NCI-H128 (cell line): ENCODE measurements at regions not wholly inside any gene's neighbourhood (a gene's known extent, or its start where the extent isn't known, plus 50 kb on each side); places are given as distances from the start of the nearest gene placed in this dataset.

Source experiments
- DNase-seq: peaks from one replicate; lab custom pipeline; 2025; ENCODE audit not compliant: unreplicated experiment; lab: John Stamatoyannopoulos, UW

- DNase-seq = no peak
These were observed 102.7 kb upstream of the SLC22A23 start for GRCh38 chr6:3559561-3559960.

- DNase-seq = no peak
These were observed 100.5 kb upstream of the SLC22A23 start for GRCh38 chr6:3557336-3557735.

DNA sequence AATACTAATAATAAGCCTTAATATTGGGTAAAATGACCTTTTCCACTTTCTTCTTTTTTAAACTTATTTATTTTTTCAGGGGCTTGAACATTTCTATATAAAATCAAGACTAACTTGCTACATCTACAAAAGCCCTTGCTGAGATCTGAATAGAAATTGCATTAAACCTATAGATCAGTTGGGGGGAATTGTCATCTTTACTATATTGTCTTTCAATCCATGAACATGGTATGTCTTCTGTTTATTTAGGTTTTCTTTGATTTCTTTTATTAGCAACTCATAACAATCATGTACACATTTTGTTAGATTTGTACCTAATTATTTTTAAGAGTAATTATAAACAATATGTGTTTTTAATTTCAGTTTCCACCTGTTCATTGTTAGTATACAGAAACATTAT, 96.4 kb upstream of the SLC22A23 start:
- DNase-seq = no peak

- DNase-seq = no peak
These were observed 95.1 kb upstream of the SLC22A23 start for GRCh38 chr6:3551716-3552511.

GRCh38 chr6:3549314-3549940, 92.6 kb upstream of the SLC22A23 start:
- DNase-seq = no peak

DNA sequence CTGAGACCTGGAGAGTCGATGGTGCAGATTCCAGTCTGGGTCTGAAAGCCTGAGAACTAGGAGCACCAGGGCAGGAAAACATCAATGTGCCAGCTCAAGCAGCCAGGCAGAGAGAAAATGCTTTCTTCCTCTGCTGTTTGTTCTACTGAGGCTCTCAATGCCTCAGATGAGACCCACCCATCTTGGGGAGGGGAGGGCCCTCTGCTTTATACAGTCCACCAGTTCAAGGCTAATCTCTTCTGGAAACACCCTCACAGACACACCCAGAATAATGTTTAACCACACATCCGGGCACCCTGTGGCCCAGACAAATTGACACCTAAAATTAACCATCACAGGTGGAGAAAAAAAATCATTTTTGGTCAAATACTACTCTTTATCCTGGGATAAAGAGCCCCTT, 89.3 kb upstream of the SLC22A23 start:
- DNase-seq = no peak

- no peak for DNase-seq
These were observed 88.3 kb upstream of the SLC22A23 start for GRCh38 chr6:3545156-3545555.

DNA sequence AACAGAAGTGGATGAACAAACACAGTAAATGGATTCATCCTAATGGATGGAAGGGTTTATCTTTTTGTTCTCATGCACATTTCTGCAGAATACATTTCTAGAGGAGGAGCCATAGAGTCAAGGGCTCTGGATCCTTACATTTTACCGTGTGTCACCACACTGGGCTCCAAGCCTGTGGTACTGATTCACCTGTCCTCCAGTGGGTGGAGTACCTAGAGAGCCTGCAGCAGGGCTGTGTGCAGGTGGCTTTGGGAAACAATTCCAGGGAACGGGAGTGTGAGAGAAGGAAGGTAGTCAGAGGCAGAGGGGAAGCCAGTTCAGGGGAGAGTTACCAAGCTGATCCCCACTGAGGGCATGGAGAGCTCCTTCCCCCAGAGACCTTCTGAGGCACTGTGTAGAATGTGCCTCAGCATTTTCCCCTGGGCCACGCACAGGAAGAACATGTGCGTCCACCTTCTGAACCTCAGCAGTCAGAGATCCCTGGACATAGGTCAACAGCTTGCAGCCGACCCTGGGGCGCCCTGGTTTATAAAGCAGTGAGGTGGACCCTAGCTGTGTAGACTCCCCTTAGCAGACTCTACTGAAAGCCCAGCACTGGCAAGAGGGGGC, 85.3 kb upstream of the SLC22A23 start:
- DNase-seq = no peak

- DNase-seq = no peak
These were observed 84.2 kb upstream of the SLC22A23 start for GRCh38 chr6:3541006-3541585.

- no peak for DNase-seq
These were observed 83.5 kb upstream of the SLC22A23 start for GRCh38 chr6:3540253-3540820.

- no peak for DNase-seq
These were observed 81.7 kb upstream of the SLC22A23 start for GRCh38 chr6:3538536-3538935.

DNA sequence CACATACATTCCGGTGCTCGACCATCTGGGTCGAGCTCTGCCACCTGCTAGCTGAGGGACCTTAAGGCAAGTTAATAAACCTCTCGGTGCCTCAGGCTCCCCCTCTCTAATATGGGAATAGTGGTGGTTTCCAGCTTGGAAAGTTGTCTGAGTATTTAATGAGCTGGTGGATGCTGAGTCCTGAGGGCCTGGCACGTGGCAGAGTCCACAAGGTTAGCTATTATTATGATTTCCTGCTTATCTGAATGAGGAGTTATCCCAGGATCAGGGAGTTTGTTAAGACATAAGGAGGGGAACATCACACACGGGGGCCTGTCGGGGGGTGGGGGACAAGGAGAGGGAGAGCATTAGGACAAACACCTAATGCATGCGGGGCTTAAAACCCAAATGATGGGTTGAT, 80.1 kb upstream of the SLC22A23 start:
- no peak for DNase-seq

- no peak for DNase-seq
These were observed 79.1 kb upstream of the SLC22A23 start for GRCh38 chr6:3535776-3536435.

DNA sequence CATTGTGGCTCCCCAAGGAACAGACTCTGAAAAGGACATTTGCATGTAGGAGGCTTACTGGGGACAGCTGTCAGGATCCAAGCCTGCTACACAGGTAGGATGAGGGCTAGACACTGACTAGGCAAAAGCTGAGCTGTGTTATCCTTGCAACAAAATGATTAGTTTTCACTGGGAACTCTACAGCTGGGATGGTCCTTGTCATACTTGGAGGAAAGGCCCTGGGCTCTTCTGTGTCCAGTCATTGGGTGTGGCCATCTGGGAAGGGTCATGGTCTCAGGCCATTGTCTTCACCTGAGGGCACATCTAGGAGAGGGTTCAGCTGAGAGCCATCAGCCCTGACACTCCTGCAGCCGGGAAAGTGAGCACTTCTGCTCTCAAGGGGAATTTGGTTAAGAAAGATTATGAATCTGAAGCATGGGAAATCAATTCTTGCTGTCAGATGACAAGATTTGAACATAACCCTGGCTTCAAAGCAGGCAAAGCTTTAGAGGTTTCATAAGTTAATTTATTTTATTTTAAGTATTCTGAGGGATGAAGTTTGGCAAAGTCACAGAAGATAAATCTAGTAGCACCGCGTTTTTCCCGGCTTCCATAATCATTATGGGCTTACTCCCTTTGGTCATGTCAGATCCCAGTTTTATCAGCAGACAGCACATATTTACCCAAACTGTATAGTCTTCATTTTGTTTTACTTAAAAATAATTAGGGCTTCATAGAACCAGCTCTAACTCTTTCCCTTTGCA, 78.4 kb upstream of the SLC22A23 start:
- no peak for DNase-seq

- no peak for DNase-seq
These were observed 77.7 kb upstream of the SLC22A23 start for GRCh38 chr6:3534599-3534998.

GRCh38 chr6:3533981-3534380, 77.1 kb upstream of the SLC22A23 start:
- no peak for DNase-seq

DNA sequence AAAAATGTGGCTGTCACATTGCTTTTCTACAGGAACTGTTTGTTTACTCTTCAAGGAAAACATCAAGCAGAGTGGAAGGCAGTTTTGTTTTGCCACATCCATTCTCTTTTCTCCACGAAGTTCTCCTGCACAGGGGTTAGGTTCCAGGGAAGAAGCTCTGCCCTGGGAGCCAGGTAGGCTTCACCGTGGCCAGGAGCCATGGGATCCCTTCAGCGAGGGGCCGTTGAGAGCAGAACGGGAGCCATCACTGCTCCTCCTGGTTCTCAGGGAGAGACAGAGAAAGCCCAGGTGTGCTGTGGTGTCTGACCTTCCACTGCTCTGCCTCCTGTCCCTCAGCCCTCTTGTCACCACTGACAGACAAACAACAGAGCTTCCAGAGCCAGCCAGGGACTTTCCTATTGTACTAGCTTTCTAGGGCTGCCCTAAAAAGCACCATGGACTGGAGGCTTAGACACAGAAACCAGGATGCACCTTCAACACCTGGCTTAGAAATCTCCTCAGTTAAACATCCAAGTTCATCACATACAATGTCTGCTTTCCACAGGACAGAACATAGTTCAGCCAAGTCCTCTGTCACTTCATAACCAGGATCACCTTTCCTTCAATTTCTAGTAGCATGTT, 75.6 kb upstream of the SLC22A23 start:
- no peak for DNase-seq

DNA sequence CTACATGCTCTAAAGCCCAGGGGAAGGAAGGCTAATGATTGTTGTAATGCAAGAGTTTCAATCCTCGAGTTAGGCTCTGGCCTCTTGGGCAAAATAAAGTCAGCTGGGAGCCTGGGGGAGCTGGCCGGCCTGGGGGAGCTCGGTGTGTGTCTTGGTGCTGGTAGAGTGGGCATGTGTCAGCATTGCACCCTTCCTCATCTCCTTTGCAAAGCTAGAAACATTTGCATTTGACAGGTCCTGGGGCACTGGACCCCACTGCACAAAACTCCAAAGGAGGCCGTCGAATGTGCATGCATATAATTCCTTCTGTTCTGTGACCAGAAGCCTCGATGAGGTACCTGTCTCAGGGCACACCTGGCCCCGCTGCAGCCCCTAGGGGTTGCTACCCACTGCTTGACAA, 74.6 kb upstream of the SLC22A23 start:
- no peak for DNase-seq

- no peak for DNase-seq
These were observed 73.7 kb upstream of the SLC22A23 start for GRCh38 chr6:3530515-3530914.

DNA sequence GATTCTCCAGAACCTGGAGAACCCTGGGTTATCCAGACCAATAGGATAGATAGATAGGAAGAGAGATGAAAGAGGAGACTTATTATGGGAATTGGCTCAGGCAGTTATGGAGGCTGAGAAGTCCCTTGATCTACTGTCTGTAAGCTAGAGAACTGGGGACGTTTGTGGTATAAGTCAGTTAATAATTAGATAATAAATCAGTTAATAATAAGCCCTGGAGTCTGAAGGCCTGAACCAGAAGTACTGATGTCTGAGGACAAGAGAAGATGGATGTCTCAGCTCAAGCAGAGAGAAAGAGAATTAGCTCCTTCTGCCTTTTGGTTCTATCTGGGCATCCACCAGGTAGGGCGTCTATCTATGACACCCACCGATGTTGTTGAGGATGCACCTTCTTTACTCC, 72.9 kb upstream of the SLC22A23 start:
- DNase-seq = no peak
